Cardiac muscle cell (in vitro differentiated cells and primary cell): ENCODE measurements at regions not wholly inside any gene's neighbourhood (a gene's known extent, or its start where the extent isn't known, plus 50 kb on each side); places are given as distances from the start of the nearest gene placed in this dataset.

Experiments
- DNase-seq, 2 donors: peaks; one replicate each; pipeline versions ENCODE4 v3.0.0 to v3.0.0-alpha.2; 2010 to 2017; ENCODE audit warnings: low read depth in 1 of 2, low spot score in 1 of 2
- H3K27ac ChIP-seq: fragments of 200-600 bp; sonication (generic); 2 replicates; pipeline ENCODE4 v1.5.1; 2016
- H3K27me3 ChIP-seq: fragments of 200-600 bp; sonication (generic); 2 replicates; pipeline ENCODE4 v1.6.0; 2016; ENCODE audit warnings: control low read depth
- H3K36me3 ChIP-seq: fragments of 200-600 bp; sonication (generic); 2 replicates; pipeline ENCODE4 v1.5.1; 2016; ENCODE audit warnings: control low read depth
- H3K4me1 ChIP-seq: fragments of 200-600 bp; sonication (generic); 2 replicates; pipeline ENCODE4 v1.8.1; 2017; ENCODE audit warnings: low read depth, mild to moderate bottlenecking, mixed run types
- H3K4me3 ChIP-seq: fragments of 200-600 bp; sonication (generic); 2 replicates; pipeline ENCODE4 v1.5.1; 2016; ENCODE audit warnings: mild to moderate bottlenecking
- H3K9me3 ChIP-seq: fragments of 200-600 bp; sonication (generic); 2 replicates; pipeline ENCODE4 v1.5.1; 2017; ENCODE audit warnings: low read depth, mild to moderate bottlenecking, control low read depth
- CTCF ChIP-seq: IDR thresholded peaks from 2 replicates; pipeline ENCODE4 v1.5.1; 2012; ENCODE audit warnings: low read depth, mild to moderate bottlenecking, low read length

DNA sequence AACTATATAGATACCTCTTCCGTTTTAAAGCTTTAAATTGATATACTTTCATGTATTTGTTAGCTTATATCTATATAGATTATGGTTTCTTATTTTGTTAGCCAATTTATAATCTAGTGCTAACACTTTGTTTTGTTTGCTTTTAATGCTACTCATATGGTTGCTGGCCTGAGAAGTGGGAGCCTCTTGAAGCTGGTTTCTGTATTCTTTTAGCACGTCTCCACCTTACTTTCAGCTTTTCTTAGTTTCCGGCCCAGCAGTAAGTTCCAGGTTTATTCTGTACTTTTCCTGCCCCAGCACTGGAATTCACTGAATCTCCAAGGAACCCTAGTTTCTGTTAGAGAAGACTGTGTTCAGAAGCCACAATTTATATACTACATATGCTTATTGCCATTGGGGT, 458.9 kb downstream of the PRR16 start:
- no peaks in the 10 kb centered on the region for H3K27me3 ChIP-seq
- H3K4me1 ChIP-seq, result no peaks in the 10 kb centered on the region
- no peaks in the 10 kb centered on the region for H3K9me3 ChIP-seq
- no peak overlapping the region for H3K27ac ChIP-seq
- H3K4me3 ChIP-seq, result no peak overlapping the region
- no peaks in the 10 kb centered on the region for H3K36me3 ChIP-seq
- no peak for DNase-seq
- no peak for TF ChIP-seq CTCF

GRCh38 chr5:120926471-120926870, 462.4 kb downstream of the PRR16 start:
- no peak overlapping the region for H3K27ac ChIP-seq
- no peaks in the 10 kb centered on the region for H3K36me3 ChIP-seq
- no peaks in the 10 kb centered on the region for H3K9me3 ChIP-seq
- TF ChIP-seq CTCF, result no peak
- DNase-seq, result no peak
- no peaks in the 10 kb centered on the region for H3K27me3 ChIP-seq
- no peaks in the 10 kb centered on the region for H3K4me1 ChIP-seq
- H3K4me3 ChIP-seq, result no peak overlapping the region

DNA sequence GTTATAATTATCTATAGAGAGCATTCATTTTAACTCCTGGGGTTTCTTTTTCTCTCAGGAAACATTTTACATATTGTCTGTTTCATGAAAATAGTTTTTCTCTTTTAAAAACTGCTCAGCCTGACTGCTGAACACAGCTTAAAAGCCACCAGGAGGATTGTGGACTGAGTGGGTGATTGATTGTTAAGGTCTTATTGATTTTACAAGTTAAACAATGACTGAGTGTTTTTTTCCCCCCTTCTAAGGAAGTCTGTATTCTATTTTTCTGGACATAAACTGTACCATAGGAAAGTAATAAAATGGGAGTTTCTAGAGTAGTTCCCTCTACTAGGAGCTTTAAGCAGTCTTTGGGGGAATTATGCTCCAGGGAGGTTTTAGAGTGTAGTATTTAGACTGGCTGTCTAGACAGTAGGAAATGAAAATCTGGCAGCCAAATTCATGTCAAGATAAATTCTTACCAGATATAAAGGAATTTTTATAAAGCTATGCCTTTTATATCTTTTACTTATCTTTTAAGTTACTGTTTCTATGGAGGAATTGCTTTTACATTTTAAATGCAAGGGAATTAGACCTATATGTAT, 463.9 kb downstream of the PRR16 start:
- no peak for DNase-seq
- no peak overlapping the region for H3K27ac ChIP-seq

GRCh38 chr5:120932480-120932879, 468.4 kb downstream of the PRR16 start:
- no peak overlapping the region for H3K4me3 ChIP-seq
- no peaks in the 10 kb centered on the region for H3K27me3 ChIP-seq
- H3K27ac ChIP-seq, result no peak overlapping the region
- no peaks in the 10 kb centered on the region for H3K9me3 ChIP-seq
- DNase-seq, result no peak
- no peaks in the 10 kb centered on the region for H3K36me3 ChIP-seq
- no peak for TF ChIP-seq CTCF
- H3K4me1 ChIP-seq, result no peaks in the 10 kb centered on the region

More for the DNA sequence above, 463.9 kb downstream of the PRR16 start:
- Histone ChIP-seq H3K4me3 (no peak overlapping the region), H3K4me1 (no peaks in the 10 kb centered on the region), H3K36me3 (no peaks in the 10 kb centered on the region), H3K9me3 (no peaks in the 10 kb centered on the region), H3K27me3 (no peaks in the 10 kb centered on the region)
- TF ChIP-seq CTCF, result no peak

DNA sequence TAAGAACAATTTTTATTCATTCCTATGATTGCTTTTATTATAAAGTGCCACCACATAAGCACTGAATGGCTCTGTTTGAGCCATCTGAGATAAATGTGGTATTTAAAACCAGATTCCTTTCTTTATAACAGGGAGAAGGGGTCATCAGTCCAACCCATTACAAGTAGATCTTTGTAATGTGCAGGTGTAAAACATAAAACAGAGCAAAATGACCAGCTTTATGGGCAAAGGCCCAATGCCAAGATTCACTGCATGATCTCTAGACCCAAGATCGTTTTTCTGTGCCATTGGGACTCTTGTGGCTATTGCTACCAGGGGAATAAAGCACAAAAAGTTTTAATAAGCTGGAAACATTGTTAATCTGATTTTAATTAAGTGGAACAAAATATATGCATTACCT, 469.9 kb downstream of the PRR16 start:
- Histone ChIP-seq H3K9me3 (no peaks in the 10 kb centered on the region), H3K36me3 (no peaks in the 10 kb centered on the region), H3K27ac (no peak overlapping the region), H3K27me3 (no peaks in the 10 kb centered on the region), H3K4me1 (no peaks in the 10 kb centered on the region), H3K4me3 (no peak overlapping the region)
- DNase-seq, result no peak
- TF ChIP-seq CTCF, result no peak

GRCh38 chr5:120936652-120937051, 472.6 kb downstream of the PRR16 start:
- no peaks in the 10 kb centered on the region for H3K27me3 ChIP-seq
- H3K4me3 ChIP-seq, result no peak overlapping the region
- no peak for TF ChIP-seq CTCF
- no peak overlapping the region for H3K27ac ChIP-seq
- no peaks in the 10 kb centered on the region for H3K36me3 ChIP-seq
- H3K9me3 ChIP-seq, result no peaks in the 10 kb centered on the region
- DNase-seq, result no peak
- H3K4me1 ChIP-seq, result peaks cover 3% of the 10 kb centered on the region
